Lower lobe of right lung (tissue), 2 donors: ENCODE measurements at regions not wholly inside any gene's neighbourhood (a gene's known extent, or its start where the extent isn't known, plus 50 kb on each side); places are given as distances from the start of the nearest gene placed in this dataset.

Source experiments
- ATAC-seq, 2 donors: fragments of 200-7000 bp; cut with Tn5 transposase; one replicate each; pipeline ENCODE4 v1.9.1; 2020 to 2022; ENCODE audit warnings: mild to moderate bottlenecking in 2 of 2, moderate library complexity in 2 of 2
- DNase-seq: peaks from one replicate; pipeline ENCODE4 v3.0.0-alpha.2; 2020
- H3K27ac ChIP-seq: fragments of 200-600 bp; one replicate; pipeline ENCODE4 v1.8.0; 2022
- H3K27me3 ChIP-seq: fragments of 200-600 bp; one replicate; pipeline ENCODE4 v1.8.0; 2022; ENCODE audit warnings: low read depth
- H3K36me3 ChIP-seq: fragments of 200-600 bp; one replicate; pipeline ENCODE4 v1.8.0; 2022; ENCODE audit warnings: mild to moderate bottlenecking
- H3K4me1 ChIP-seq: fragments of 200-600 bp; one replicate; pipeline ENCODE4 v1.8.0; 2022
- H3K4me3 ChIP-seq: fragments of 200-600 bp; one replicate; pipeline ENCODE4 v1.8.0; 2022; ENCODE audit warnings: mild to moderate bottlenecking
- H3K9me3 ChIP-seq: fragments of 200-600 bp; one replicate; pipeline ENCODE4 v1.8.0; 2022
- CTCF ChIP-seq: fragments of 200-600 bp; IDR thresholded peaks from one replicate; pipeline ENCODE4 v1.8.0; 2022; ENCODE audit warnings: antibody characterized with exemption, mild to moderate bottlenecking
- intact Hi-C: fragments of 100-400 bp; cut with DNase I; formaldehyde crosslinking; loops from one replicate; pipeline ENCODE4 v1.11.0; 2022
- donor health status: DM: no; HTN: yes; CAD: no; lungs with severe emphysema.

GRCh38 chr10:124265776-124266467, 152.8 kb downstream of the OAT start:
- H3K27me3 ChIP-seq: no peaks in the 10 kb centered on the region
- peak; percentile 26 for DNase-seq
- TF ChIP-seq CTCF: no peak
- no peaks in the 10 kb centered on the region for H3K36me3 ChIP-seq
- no peak overlapping the region for H3K27ac ChIP-seq
- no peaks in the 10 kb centered on the region for H3K9me3 ChIP-seq
- no peak overlapping the region for H3K4me3 ChIP-seq
- H3K4me1 ChIP-seq: no peaks in the 10 kb centered on the region
- ATAC-seq: no peak
- intact Hi-C loops: no loop called here

DNA sequence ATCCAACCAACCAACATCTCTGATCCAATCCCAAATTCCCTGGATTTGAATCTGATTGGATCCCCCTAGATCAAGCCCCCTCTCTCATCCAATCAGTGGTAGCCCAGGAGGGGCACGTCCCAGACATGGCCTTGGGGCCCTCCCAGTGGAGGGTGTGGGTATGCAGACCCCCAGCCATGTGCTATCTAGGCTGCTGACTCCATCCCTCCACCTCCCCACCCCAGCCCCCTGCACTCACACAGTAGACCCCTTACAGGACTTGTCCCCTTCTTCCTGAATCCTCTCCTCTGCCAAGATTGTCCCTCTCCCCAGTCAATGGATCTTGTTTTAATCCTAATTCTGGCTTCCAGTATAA, 153.4 kb downstream of the OAT start:
- ATAC-seq (no peak), DNase-seq (no peak)
- Histone ChIP-seq H3K36me3 (no peaks in the 10 kb centered on the region), H3K4me1 (no peaks in the 10 kb centered on the region), H3K4me3 (no peak overlapping the region), H3K27ac (no peak overlapping the region), H3K9me3 (no peaks in the 10 kb centered on the region), H3K27me3 (no peaks in the 10 kb centered on the region)
- no peak for TF ChIP-seq CTCF
- intact Hi-C loops: no loop called here

- Histone ChIP-seq H3K27me3 (no peaks in the 10 kb centered on the region), H3K9me3 (no peaks in the 10 kb centered on the region), H3K4me1 (no peaks in the 10 kb centered on the region), H3K4me3 (no peak overlapping the region), H3K27ac (no peak overlapping the region), H3K36me3 (no peaks in the 10 kb centered on the region)
- DNase-seq (peak; percentile 23), ATAC-seq (no peak)
- intact Hi-C loops: no loop called here
- TF ChIP-seq CTCF: no peak
Observed at GRCh38 chr10:124264711-124265390, 153.9 kb downstream of the OAT start.

DNA sequence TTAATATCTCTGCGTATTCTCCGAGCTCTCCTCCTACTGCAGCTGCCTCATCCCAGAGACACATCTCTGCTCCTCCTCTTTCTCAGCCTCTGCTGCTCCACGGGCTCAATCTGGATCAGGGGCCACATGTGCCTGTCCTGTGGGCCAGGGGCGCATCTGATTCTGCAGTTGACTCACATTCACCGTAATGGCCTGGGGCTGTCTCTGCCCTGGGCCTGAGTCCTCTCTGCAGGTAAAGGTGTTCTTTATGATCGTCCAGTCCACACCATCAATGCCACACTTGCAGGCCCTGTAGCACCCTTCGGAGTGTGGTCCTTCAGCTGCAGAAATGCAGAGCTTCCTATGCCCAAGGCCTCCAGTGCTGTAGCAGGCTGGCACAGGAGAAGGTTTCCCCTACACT, 154.5 kb downstream of the OAT start:
- H3K36me3 ChIP-seq: no peaks in the 10 kb centered on the region
- ATAC-seq (no peak), DNase-seq (peak; percentile 39)
- TF ChIP-seq CTCF: no peak
- H3K4me3 ChIP-seq: no peak overlapping the region
- no peaks in the 10 kb centered on the region for H3K27me3 ChIP-seq
- intact Hi-C loops: no loop called here
- no peaks in the 10 kb centered on the region for H3K4me1 ChIP-seq
- no peak overlapping the region for H3K27ac ChIP-seq
- no peaks in the 10 kb centered on the region for H3K9me3 ChIP-seq

DNA sequence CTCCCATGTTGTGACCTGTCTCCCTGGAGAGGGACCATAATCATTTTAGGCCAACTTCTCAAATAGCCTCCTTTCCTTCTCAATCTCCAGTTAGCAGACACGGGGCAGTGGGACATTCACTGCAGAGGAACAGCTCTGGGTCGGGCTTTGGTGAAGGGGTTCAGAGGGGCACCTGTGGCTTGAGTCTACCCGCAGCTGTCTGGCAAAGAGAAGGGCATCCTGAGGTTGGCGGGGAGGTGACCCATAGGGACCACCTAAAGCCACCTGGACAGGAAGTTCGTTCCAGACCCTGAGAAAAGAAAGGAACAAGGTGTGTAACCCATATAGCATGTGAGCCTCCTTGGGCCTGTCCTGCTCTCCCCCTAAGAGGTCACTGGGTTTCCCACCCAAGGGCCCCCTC, 155.0 kb downstream of the OAT start:
- no peaks in the 10 kb centered on the region for H3K27me3 ChIP-seq
- no peaks in the 10 kb centered on the region for H3K4me1 ChIP-seq
- ATAC-seq (no peak), DNase-seq (peak; percentile 27)
- no peak for TF ChIP-seq CTCF
- no peaks in the 10 kb centered on the region for H3K36me3 ChIP-seq
- intact Hi-C loops: no loop called here
- H3K9me3 ChIP-seq: no peaks in the 10 kb centered on the region
- no peak overlapping the region for H3K27ac ChIP-seq
- no peak overlapping the region for H3K4me3 ChIP-seq
